WTC11 (cell line): ENCODE measurements at regions not wholly inside any gene's neighbourhood (a gene's known extent, or its start where the extent isn't known, plus 50 kb on each side); places are given as distances from the start of the nearest gene placed in this dataset.

Source experiments
- ATAC-seq: fragments of 200-7000 bp; cut with Tn5 transposase; 2 replicates; pipeline ENCODE4 v1.10.0; 2021; ENCODE audit warnings: mild to moderate bottlenecking, moderate library complexity
- CTCF ChIA-PET: fragments of 300-600 bp; sonication (Branson Sonifier 250); formaldehyde crosslinking; loops from one replicate; lab custom pipeline; 2021; ENCODE audit warnings: antibody characterized with exemption; lab: Charles Lee
- POLR2A ChIA-PET: fragments of 350-600 bp; sonication (Branson Sonifier 250); formaldehyde crosslinking; loops from one replicate; lab custom pipeline; 2021; ENCODE audit warnings: antibody characterized with exemption; lab: Charles Lee
- DNase-seq: peaks from one replicate; pipeline ENCODE4 v3.0.0; 2021; ENCODE audit warnings: low spot score
- H3K27ac Mint-ChIP-seq: 2 replicates; pipeline ENCODE4 v1.8.0; 2021; ENCODE audit warnings: mixed read lengths
- H3K27me3 Mint-ChIP-seq: 2 replicates; pipeline ENCODE4 v1.8.0; 2021; ENCODE audit warnings: low read depth, mild to moderate bottlenecking, moderate library complexity, mixed read lengths
- H3K36me3 Mint-ChIP-seq: 2 replicates; pipeline ENCODE4 v1.8.0; 2021; ENCODE audit warnings: mixed read lengths
- H3K4me1 Mint-ChIP-seq: 2 replicates; pipeline ENCODE4 v1.8.0; 2022; ENCODE audit warnings: mixed read lengths
- H3K4me3 Mint-ChIP-seq: 2 replicates; pipeline ENCODE4 v1.8.0; 2021; ENCODE audit warnings: mild to moderate bottlenecking, moderate library complexity, mixed read lengths
- H3K9me3 Mint-ChIP-seq: 2 replicates; pipeline ENCODE4 v1.8.0; 2021; ENCODE audit warnings: mixed read lengths
- AFF4 ChIP-seq: sonication (generic); formaldehyde crosslinking; IDR thresholded peaks from 2 replicates; pipeline ENCODE4 v1.8.1; 2023; ENCODE audit warnings: mild to moderate bottlenecking, missing genetic modification reagents, borderline replicate concordance
- CBFB ChIP-seq: sonication (generic); formaldehyde crosslinking; IDR thresholded peaks from 2 replicates; pipeline ENCODE4 v1.8.1; 2022; ENCODE audit warnings: mild to moderate bottlenecking, low read depth, missing genetic modification reagents
- CREB1 ChIP-seq: sonication (generic); formaldehyde crosslinking; IDR thresholded peaks from 2 replicates; pipeline ENCODE4 v1.8.0; 2023; ENCODE audit warnings: mild to moderate bottlenecking, missing genetic modification reagents
- ELF4 ChIP-seq: sonication (generic); formaldehyde crosslinking; IDR thresholded peaks from 2 replicates; pipeline ENCODE4 v1.8.1; 2022; ENCODE audit warnings: low read depth, mild to moderate bottlenecking, moderate library complexity, missing genetic modification reagents
- ETV6 ChIP-seq: sonication (generic); formaldehyde crosslinking; IDR thresholded peaks from 2 replicates; pipeline ENCODE4 v1.8.1; 2022; ENCODE audit warnings: mild to moderate bottlenecking, missing genetic modification reagents
- FOXP4 ChIP-seq: sonication (generic); formaldehyde crosslinking; IDR thresholded peaks from 2 replicates; pipeline ENCODE4 v1.8.0; 2022; ENCODE audit warnings: mild to moderate bottlenecking, missing genetic modification reagents
- JAZF1 ChIP-seq: fragments of 250-450 bp; sonication (Bioruptor Pico); IDR thresholded peaks from 2 replicates; pipeline ENCODE4 v1.9.0; 2021; ENCODE audit warnings: moderate library complexity, mild to moderate bottlenecking, inconsistent platforms
- JUN ChIP-seq: sonication (generic); formaldehyde crosslinking; IDR thresholded peaks from 2 replicates; pipeline ENCODE4 v1.8.0; 2023; ENCODE audit warnings: mild to moderate bottlenecking, missing genetic modification reagents
- MYBL2 ChIP-seq: sonication (generic); formaldehyde crosslinking; IDR thresholded peaks from 2 replicates; pipeline ENCODE4 v1.8.1; 2023; ENCODE audit warnings: mild to moderate bottlenecking, moderate library complexity, missing genetic modification reagents
- NR1H2 ChIP-seq: sonication (generic); formaldehyde crosslinking; IDR thresholded peaks from 2 replicates; pipeline ENCODE4 v1.9.0; 2021; ENCODE audit warnings: mild to moderate bottlenecking, moderate library complexity, missing genetic modification reagents
- ZNF121 ChIP-seq: sonication (generic); formaldehyde crosslinking; IDR thresholded peaks from 2 replicates; pipeline ENCODE4 v1.8.0; 2023; ENCODE audit warnings: missing genetic modification reagents
- TF ChIP-seq, protein P1 (sequence below): fragments of 250-450 bp; sonication (Bioruptor Pico); IDR thresholded peaks from 2 replicates; pipeline ENCODE4 v1.9.0; 2021; ENCODE audit warnings: moderate library complexity, mild to moderate bottlenecking, inconsistent platforms, borderline replicate concordance
- TF ChIP-seq, protein P2 (sequence below): sonication (generic); formaldehyde crosslinking; IDR thresholded peaks from 2 replicates; pipeline ENCODE4 v1.8.0; 2023; ENCODE audit warnings: missing genetic modification reagents, mild to moderate bottlenecking, borderline replicate concordance
- TF ChIP-seq, protein P3 (sequence below): fragments of 250-450 bp; sonication (Bioruptor Pico); IDR thresholded peaks from 2 replicates; pipeline ENCODE4 v1.9.0; 2021; ENCODE audit warnings: mild to moderate bottlenecking

DNA sequence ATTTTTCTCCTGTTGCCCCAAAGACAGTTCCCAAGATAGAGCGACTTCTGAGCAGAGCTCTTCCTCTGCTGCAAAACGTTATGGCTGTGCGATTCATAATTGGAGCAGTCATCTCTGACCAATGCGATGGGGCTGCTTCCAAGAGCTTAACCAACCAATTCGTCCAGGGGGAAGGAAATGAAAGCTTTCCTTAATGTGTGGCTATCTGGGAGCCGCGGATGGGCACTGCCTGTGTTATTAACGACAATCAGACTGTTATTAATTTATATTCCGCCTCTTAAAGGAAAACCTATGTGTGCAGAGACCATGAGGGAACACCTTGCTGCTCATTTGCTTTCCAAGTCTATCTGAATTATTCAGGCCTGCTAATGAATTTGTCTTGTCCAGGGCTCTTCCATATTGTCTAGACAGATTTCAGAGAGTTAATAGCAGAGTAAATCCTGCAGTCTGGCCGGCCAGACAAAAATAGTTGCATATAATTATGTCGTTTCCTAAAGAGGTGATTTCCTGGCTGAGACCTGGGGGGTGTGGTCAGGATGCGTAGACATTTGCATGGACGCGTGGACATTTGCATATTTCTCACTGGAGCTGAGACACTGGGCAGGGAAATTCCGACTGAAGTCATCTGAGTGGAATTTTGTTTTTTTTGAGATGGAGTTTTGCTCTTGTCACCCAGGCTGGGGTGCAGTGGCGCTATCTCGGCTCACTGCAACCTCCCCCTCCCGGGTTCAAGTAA, 135.4 kb downstream of the HMX1 start:
- Mint-ChIP-seq H3K9me3 (peaks cover 30% of the 10 kb centered on the region), H3K36me3 (peaks cover 18% of the 10 kb centered on the region), H3K27ac (no peak overlapping the region), H3K4me1 (peaks cover 4% of the 10 kb centered on the region), H3K4me3 (no peak overlapping the region), H3K27me3 (peaks cover 9% of the 10 kb centered on the region; the same call in 1 of the 2 replicates)
- DNase-seq (no peak), ATAC-seq (no peak)
- CTCF ChIA-PET = interaction anchor here (1.1 to 1.9 kb wide), 3 partner anchors 9 to 119 kb away, joined by 3 to 9 read pairs (median 6); no protein-coding TSS in a partner anchor
- POLR2A ChIA-PET = no interaction called here
- TF ChIP-seq JAZF1 (CRISPR knock-in tag) (no peak), AFF4 (CRISPR knock-in tag) (no peak), ETV6 (CRISPR knock-in tag) (no peak), ZNF121 (no peak), FOXP4 (no peak), CBFB (CRISPR knock-in tag) (no peak), MYBL2 (CRISPR knock-in tag) (no peak), CREB1 (no peak), NR1H2 (CRISPR knock-in tag) (no peak), ELF4 (no peak), JUN (CRISPR knock-in tag) (no peak)
- TF ChIP-seq, protein P1, sequence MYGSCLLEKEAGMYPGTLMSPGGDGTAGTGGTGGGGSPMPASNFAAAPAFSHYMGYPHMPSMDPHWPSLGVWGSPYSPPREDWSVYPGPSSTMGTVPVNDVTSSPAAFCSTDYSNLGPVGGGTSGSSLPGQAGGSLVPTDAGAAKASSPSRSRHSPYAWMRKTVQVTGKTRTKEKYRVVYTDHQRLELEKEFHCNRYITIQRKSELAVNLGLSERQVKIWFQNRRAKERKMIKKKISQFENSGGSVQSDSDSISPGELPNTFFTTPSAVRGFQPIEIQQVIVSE (CRISPR knock-in tag) = no peak
- TF ChIP-seq, protein P2, sequence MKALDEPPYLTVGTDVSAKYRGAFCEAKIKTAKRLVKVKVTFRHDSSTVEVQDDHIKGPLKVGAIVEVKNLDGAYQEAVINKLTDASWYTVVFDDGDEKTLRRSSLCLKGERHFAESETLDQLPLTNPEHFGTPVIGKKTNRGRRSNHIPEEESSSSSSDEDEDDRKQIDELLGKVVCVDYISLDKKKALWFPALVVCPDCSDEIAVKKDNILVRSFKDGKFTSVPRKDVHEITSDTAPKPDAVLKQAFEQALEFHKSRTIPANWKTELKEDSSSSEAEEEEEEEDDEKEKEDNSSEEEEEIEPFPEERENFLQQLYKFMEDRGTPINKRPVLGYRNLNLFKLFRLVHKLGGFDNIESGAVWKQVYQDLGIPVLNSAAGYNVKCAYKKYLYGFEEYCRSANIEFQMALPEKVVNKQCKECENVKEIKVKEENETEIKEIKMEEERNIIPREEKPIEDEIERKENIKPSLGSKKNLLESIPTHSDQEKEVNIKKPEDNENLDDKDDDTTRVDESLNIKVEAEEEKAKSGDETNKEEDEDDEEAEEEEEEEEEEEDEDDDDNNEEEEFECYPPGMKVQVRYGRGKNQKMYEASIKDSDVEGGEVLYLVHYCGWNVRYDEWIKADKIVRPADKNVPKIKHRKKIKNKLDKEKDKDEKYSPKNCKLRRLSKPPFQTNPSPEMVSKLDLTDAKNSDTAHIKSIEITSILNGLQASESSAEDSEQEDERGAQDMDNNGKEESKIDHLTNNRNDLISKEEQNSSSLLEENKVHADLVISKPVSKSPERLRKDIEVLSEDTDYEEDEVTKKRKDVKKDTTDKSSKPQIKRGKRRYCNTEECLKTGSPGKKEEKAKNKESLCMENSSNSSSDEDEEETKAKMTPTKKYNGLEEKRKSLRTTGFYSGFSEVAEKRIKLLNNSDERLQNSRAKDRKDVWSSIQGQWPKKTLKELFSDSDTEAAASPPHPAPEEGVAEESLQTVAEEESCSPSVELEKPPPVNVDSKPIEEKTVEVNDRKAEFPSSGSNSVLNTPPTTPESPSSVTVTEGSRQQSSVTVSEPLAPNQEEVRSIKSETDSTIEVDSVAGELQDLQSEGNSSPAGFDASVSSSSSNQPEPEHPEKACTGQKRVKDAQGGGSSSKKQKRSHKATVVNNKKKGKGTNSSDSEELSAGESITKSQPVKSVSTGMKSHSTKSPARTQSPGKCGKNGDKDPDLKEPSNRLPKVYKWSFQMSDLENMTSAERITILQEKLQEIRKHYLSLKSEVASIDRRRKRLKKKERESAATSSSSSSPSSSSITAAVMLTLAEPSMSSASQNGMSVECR (CRISPR knock-in tag) = no peak
- TF ChIP-seq, protein P3, sequence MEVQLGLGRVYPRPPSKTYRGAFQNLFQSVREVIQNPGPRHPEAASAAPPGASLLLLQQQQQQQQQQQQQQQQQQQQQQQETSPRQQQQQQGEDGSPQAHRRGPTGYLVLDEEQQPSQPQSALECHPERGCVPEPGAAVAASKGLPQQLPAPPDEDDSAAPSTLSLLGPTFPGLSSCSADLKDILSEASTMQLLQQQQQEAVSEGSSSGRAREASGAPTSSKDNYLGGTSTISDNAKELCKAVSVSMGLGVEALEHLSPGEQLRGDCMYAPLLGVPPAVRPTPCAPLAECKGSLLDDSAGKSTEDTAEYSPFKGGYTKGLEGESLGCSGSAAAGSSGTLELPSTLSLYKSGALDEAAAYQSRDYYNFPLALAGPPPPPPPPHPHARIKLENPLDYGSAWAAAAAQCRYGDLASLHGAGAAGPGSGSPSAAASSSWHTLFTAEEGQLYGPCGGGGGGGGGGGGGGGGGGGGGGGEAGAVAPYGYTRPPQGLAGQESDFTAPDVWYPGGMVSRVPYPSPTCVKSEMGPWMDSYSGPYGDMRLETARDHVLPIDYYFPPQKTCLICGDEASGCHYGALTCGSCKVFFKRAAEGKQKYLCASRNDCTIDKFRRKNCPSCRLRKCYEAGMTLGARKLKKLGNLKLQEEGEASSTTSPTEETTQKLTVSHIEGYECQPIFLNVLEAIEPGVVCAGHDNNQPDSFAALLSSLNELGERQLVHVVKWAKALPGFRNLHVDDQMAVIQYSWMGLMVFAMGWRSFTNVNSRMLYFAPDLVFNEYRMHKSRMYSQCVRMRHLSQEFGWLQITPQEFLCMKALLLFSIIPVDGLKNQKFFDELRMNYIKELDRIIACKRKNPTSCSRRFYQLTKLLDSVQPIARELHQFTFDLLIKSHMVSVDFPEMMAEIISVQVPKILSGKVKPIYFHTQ (CRISPR knock-in tag) = no peak
